MM.1S (cell line): ENCODE measurements at regions not wholly inside any gene's neighbourhood (a gene's known extent, or its start where the extent isn't known, plus 50 kb on each side); places are given as distances from the start of the nearest gene placed in this dataset.

Experiments
- CTCF ChIP-seq: fragments of 300-600 bp; sonication (generic); IDR thresholded peaks from 2 replicates; pipeline ENCODE4 v1.5.1; 2016; ENCODE audit warnings: antibody characterized with exemption, low read length, mixed read lengths
- EZH2 ChIP-seq: fragments of 300-600 bp; sonication (generic); optimal IDR thresholded peaks from 2 replicates; pipeline ENCODE3; 2017; ENCODE audit warnings: low read depth, mild to moderate bottlenecking, antibody characterized with exemption, low read length, mixed read lengths

- TF ChIP-seq CTCF (no peak), EZH2 (no peak)
These were observed 400.0 kb upstream of the RNF32 start for GRCh38 chr7:156240532-156240931.
